ENCODE measurements at regions not wholly inside any gene's neighbourhood (a gene's known extent, or its start where the extent isn't known, plus 50 kb on each side); places are given as distances from the start of the nearest gene placed in this dataset.

- Histone ChIP-seq H3K27me3 (replicated peaks; ENCODE audit: control insufficient read depth, insufficient read depth, low read length) (peaks cover 1% of the 10 kb centered on the region; the same call in 1 of the 2 replicates), H3K36me3 (ENCODE audit: control insufficient read depth, insufficient read depth, low read length) (no peaks in the 10 kb centered on the region), H3K4me3 (replicated peaks; ENCODE audit: low read depth, low read length) (no peak overlapping the region)
- TF ChIP-seq, protein P1, sequence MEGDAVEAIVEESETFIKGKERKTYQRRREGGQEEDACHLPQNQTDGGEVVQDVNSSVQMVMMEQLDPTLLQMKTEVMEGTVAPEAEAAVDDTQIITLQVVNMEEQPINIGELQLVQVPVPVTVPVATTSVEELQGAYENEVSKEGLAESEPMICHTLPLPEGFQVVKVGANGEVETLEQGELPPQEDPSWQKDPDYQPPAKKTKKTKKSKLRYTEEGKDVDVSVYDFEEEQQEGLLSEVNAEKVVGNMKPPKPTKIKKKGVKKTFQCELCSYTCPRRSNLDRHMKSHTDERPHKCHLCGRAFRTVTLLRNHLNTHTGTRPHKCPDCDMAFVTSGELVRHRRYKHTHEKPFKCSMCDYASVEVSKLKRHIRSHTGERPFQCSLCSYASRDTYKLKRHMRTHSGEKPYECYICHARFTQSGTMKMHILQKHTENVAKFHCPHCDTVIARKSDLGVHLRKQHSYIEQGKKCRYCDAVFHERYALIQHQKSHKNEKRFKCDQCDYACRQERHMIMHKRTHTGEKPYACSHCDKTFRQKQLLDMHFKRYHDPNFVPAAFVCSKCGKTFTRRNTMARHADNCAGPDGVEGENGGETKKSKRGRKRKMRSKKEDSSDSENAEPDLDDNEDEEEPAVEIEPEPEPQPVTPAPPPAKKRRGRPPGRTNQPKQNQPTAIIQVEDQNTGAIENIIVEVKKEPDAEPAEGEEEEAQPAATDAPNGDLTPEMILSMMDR (IDR thresholded peaks at IDR 0.05; ENCODE audit: insufficient read depth, low read length, poor library complexity, severe bottlenecking) = no peak
- DNase-seq (ENCODE audit: extremely low read depth, insufficient read length) = no peak
Measured at GRCh38 chr1:229059671-229060539, 211.0 kb upstream of the RAB4A start.

- Histone ChIP-seq H3K4me3 (replicated peaks; ENCODE audit: low read depth, low read length) (no peak overlapping the region), H3K36me3 (ENCODE audit: control insufficient read depth, insufficient read depth, low read length) (no peaks in the 10 kb centered on the region), H3K27me3 (replicated peaks; ENCODE audit: control insufficient read depth, insufficient read depth, low read length) (peaks cover 1% of the 10 kb centered on the region; the same call in 1 of the 2 replicates)
- TF ChIP-seq, protein P1 (IDR thresholded peaks at IDR 0.05; ENCODE audit: insufficient read depth, low read length, poor library complexity, severe bottlenecking) = no peak
- no peak for DNase-seq (ENCODE audit: extremely low read depth, insufficient read length)
Measured at GRCh38 chr1:229062135-229062534, 208.8 kb upstream of the RAB4A start.

DNA sequence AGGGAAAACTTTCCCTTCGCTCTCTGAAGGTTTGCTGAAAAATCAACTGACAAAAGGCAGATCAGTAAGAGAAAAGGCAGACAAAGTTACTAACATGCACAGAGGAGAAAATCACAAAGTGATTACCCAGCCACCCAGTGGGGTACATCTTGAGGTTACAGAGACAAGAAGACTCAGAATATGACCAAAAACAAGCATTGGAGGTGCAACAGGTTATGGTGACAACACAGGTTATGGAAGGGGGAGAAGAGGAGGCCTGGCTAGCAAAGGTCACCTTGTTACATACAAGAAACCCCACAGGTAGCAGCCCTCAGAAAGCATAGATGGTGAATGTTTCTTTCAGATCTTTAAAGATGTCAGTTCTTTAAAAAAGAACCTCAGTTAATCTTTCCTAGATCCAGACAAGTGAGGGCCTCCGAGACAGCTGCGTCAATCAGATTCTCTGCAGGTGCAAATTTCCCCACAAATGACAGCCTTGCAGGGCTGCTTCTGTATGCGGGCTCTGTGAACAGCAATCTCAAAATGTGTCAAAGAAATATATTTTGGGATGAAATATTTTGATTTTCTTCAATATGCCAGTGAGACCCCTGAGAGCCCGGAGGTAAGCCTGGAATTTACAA is 207.6 kb upstream of the RAB4A start:
- peaks cover 1% of the 10 kb centered on the region; the same call in 1 of the 2 replicates for H3K27me3 ChIP-seq (replicated peaks; ENCODE audit: control insufficient read depth, insufficient read depth, low read length)

DNA sequence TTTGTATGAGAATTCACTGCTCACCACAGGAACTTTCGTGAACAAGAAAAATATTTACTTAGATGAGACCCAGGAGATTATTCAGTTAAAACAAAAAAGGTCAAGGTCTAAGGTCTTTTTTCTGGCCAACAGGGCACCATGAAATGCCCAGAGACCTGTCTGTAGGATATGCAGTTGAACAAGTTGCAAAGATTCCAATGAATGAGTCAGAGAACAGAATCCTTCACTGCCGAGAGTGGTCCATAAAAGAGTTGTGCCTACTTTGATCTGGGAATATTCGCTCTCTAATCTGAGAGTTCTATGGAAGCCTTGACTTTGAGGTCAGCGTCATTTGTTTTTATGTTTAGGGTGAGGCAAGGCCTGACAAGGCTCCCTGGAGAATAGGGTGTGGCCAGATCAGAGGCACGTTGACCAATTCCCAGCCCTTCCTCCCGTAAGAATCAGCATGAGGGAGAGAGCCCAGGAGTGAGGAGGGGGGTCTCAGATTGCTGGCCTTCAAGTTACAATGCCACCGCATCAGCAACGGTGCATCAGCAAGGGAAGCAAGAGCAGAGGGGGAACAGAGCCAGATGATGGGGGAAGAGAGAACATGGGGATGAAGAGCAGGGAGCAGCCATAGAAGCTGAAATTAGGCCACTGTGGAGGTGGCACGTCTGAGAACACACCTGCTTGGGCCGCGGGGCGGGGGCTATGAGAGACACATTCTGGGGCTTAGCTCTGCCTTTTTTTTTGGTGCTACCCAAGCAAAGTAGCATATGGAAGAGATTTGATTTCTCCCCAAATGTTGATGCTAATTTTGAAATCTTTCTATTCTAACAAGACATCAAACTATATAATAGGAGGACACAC is 206.4 kb upstream of the RAB4A start:
- TF ChIP-seq, protein P1 (IDR thresholded peaks at IDR 0.05; ENCODE audit: insufficient read depth, low read length, poor library complexity, severe bottlenecking) = no peak
- DNase-seq (ENCODE audit: extremely low read depth, insufficient read length) = no peak
- Histone ChIP-seq H3K27me3 (replicated peaks; ENCODE audit: control insufficient read depth, insufficient read depth, low read length) (peaks cover 1% of the 10 kb centered on the region; the same call in 1 of the 2 replicates), H3K36me3 (ENCODE audit: control insufficient read depth, insufficient read depth, low read length) (no peaks in the 10 kb centered on the region), H3K4me3 (replicated peaks; ENCODE audit: low read depth, low read length) (no peak overlapping the region)

More for the DNA sequence above, 207.6 kb upstream of the RAB4A start:
- H3K4me3 ChIP-seq (replicated peaks; ENCODE audit: low read depth, low read length) = no peak overlapping the region
- H3K36me3 ChIP-seq (ENCODE audit: control insufficient read depth, insufficient read depth, low read length) = no peaks in the 10 kb centered on the region
- TF ChIP-seq, protein P1 (IDR thresholded peaks at IDR 0.05; ENCODE audit: insufficient read depth, low read length, poor library complexity, severe bottlenecking) = no peak
- DNase-seq (ENCODE audit: extremely low read depth, insufficient read length) = no peak

GRCh38 chr1:229065613-229066012 is 205.3 kb upstream of the RAB4A start:
- Histone ChIP-seq H3K4me3 (replicated peaks; ENCODE audit: low read depth, low read length) (no peak overlapping the region), H3K36me3 (ENCODE audit: control insufficient read depth, insufficient read depth, low read length) (no peaks in the 10 kb centered on the region), H3K27me3 (replicated peaks; ENCODE audit: control insufficient read depth, insufficient read depth, low read length) (peaks cover 3% of the 10 kb centered on the region; the same call in 1 of the 2 replicates)
- no peak for DNase-seq (ENCODE audit: extremely low read depth, insufficient read length)
- TF ChIP-seq, protein P1 (IDR thresholded peaks at IDR 0.05; ENCODE audit: insufficient read depth, low read length, poor library complexity, severe bottlenecking) = no peak
